Tibial nerve (tissue), 3 donors: ENCODE measurements at regions not wholly inside any gene's neighbourhood (a gene's known extent, or its start where the extent isn't known, plus 50 kb on each side); places are given as distances from the start of the nearest gene placed in this dataset.

Experiments
- POLR2A ChIP-seq, 2 donors: fragments of 450-650 bp; IDR thresholded peaks; one replicate each; pipeline ENCODE4 v1.6.1; 2017; ENCODE audit warnings: antibody characterized with exemption in 2 of 2, mild to moderate bottlenecking in 2 of 2, moderate library complexity in 2 of 2
- TF ChIP-seq, protein P1 (sequence below), 5 experiments: fragments of 200-600 bp in 3 of 5; fragments of 450-650 bp in 2 of 5; sonication (generic) in 3 of 5; IDR thresholded peaks; one replicate each; pipeline ENCODE4 v1.5.1; 2016 to 2019; ENCODE audit warnings: antibody characterized with exemption in 5 of 5, mild to moderate bottlenecking in 3 of 5, moderate library complexity in 2 of 5

- TF ChIP-seq, protein P1, sequence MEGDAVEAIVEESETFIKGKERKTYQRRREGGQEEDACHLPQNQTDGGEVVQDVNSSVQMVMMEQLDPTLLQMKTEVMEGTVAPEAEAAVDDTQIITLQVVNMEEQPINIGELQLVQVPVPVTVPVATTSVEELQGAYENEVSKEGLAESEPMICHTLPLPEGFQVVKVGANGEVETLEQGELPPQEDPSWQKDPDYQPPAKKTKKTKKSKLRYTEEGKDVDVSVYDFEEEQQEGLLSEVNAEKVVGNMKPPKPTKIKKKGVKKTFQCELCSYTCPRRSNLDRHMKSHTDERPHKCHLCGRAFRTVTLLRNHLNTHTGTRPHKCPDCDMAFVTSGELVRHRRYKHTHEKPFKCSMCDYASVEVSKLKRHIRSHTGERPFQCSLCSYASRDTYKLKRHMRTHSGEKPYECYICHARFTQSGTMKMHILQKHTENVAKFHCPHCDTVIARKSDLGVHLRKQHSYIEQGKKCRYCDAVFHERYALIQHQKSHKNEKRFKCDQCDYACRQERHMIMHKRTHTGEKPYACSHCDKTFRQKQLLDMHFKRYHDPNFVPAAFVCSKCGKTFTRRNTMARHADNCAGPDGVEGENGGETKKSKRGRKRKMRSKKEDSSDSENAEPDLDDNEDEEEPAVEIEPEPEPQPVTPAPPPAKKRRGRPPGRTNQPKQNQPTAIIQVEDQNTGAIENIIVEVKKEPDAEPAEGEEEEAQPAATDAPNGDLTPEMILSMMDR (IDR thresholded peaks at IDR 0.05), result no peak
- TF ChIP-seq POLR2A (IDR thresholded peaks at IDR 0.05), result no peak
Measured at GRCh38 chr4:108529102-108529501, 91.3 kb upstream of the RPL34 start.
